Keratinocyte (primary cell): ENCODE measurements at regions not wholly inside any gene's neighbourhood (a gene's known extent, or its start where the extent isn't known, plus 50 kb on each side); places are given as distances from the start of the nearest gene placed in this dataset.

Experiments used
- EZH2 ChIP-seq: IDR thresholded peaks from one replicate; pipeline ENCODE4 v1.6.1; 2012; ENCODE audit warnings: inconsistent platforms, mild to moderate bottlenecking, low read length, moderate library complexity
- TF ChIP-seq, protein P1 (sequence below), 3 experiments: IDR thresholded peaks in 1 of 3; conservative IDR thresholded peaks in 1 of 3; optimal IDR thresholded peaks in 1 of 3; 2 replicates in 2 of 3; 3 replicates in 1 of 3; pipeline versions ENCODE3 to v1.5.1; 2011; ENCODE audit warnings: low read length in 3 of 3, mild to moderate bottlenecking in 3 of 3, moderate library complexity in 2 of 3, control low read depth in 1 of 3, inconsistent platforms in 1 of 3; ENCODE audit not compliant: insufficient read depth in 2 of 3; ENCODE audit errors: extremely low read depth in 1 of 3

DNA sequence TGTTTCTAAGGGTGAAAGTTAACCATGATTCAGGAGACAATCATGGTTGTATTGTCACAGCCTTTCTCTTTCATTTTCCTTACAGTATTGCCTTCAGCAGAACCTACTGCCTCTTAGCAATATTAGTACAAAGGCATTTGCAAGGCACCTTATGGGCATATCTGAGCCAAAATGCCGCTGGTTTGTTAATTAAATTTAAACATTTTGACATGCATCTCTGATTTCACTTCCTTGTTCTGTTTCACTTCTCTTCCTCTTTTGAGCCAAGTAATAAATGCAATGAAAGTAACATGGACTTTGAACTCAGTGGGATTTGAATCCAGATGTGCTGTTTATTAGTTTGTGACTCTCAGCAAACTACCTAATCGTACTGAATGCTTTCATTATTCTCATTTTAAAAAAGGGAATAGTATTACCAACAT is 467.4 kb upstream of the CITED2 start:
- no peak for TF ChIP-seq EZH2
- TF ChIP-seq, protein P1, sequence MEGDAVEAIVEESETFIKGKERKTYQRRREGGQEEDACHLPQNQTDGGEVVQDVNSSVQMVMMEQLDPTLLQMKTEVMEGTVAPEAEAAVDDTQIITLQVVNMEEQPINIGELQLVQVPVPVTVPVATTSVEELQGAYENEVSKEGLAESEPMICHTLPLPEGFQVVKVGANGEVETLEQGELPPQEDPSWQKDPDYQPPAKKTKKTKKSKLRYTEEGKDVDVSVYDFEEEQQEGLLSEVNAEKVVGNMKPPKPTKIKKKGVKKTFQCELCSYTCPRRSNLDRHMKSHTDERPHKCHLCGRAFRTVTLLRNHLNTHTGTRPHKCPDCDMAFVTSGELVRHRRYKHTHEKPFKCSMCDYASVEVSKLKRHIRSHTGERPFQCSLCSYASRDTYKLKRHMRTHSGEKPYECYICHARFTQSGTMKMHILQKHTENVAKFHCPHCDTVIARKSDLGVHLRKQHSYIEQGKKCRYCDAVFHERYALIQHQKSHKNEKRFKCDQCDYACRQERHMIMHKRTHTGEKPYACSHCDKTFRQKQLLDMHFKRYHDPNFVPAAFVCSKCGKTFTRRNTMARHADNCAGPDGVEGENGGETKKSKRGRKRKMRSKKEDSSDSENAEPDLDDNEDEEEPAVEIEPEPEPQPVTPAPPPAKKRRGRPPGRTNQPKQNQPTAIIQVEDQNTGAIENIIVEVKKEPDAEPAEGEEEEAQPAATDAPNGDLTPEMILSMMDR (optimal IDR thresholded peaks at IDR 0.05 in 1 of 3, IDR thresholded peaks at IDR 0.05 in 1 of 3, conservative IDR thresholded peaks at IDR 0.05 in 1 of 3; ENCODE audit: extremely low read depth in 1 of 3, insufficient read depth in 2 of 3, low read length in 3 of 3), result no peak
